ENCODE measurements at regions not wholly inside any gene's neighbourhood (a gene's known extent, or its start where the extent isn't known, plus 50 kb on each side); places are given as distances from the start of the nearest gene placed in this dataset.

DNA sequence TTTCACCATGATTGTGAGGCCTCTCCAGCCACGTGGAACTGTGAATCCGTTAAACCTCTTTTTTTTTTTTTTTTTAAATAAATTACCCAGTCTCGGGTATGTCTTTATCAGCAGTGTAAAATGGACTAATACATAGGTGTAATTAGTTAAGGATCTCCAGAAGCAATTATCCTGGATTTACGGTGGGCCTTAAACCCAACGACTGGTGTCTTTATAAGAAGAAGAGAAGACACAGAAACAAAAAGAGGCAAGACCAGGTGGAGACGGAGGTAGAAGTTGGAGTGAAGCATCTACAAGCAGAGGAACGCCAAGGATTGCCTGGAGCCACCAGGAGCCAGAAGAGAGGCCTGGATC is 114.6 kb upstream of the MAP1LC3B2 start:
- Histone ChIP-seq H3K36me3 (ENCODE audit: control insufficient read depth in 2 of 2, insufficient read depth in 1 of 2, low read length in 2 of 2) (no peaks in the 10 kb centered on the region), H3K4me3 (ENCODE audit: low read depth, low read length) (no peak overlapping the region), H3K4me1 (ENCODE audit: control insufficient read depth, insufficient read depth, low read length) (no peaks in the 10 kb centered on the region), H3K9me3 (ENCODE audit: control insufficient read depth, insufficient read depth, low read depth, low read length) (no peaks in the 10 kb centered on the region), H3K27ac (ENCODE audit: extremely low read depth, low read depth, low read length) (no peak overlapping the region)
- ChIA-PET CTCF (no interaction called here), POLR2A (no interaction called here)
- no peak for TF ChIP-seq OVOL3 (tag by site-specific recombination; IDR thresholded peaks at IDR 0.05)
- no peak for TF ChIP-seq ZBTB17 (tag by site-specific recombination; IDR thresholded peaks at IDR 0.05)

DNA sequence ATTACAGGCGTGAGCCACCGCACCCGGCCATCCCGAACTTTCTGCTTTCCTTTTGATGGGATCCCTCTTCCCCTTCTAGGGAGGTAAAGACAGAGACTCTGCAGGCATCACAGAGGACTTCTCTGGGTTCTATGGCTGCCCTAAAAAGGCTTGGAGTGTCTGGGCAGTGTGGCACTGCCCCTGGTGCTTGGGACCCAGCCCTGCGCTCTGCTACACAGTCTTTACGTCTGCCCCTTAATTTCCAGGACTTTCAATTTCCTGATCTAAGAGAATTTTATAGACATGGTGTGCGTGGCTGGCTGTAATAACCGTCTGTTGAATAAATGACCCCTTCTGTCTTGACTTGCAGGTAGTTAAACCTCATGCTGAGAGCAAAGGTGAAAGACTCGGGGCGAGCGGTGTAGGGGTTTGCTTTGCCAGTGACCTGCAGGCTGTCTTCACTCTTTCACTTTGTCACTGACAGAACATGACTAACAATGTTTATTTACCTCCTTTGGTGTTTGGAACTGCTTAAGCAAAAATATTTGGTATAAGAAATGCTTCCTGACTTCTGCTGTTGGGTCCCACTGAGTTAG is 110.9 kb upstream of the MAP1LC3B2 start:
- no peak overlapping the region for H3K4me3 ChIP-seq (ENCODE audit: low read depth, low read length)
- POLR2A ChIA-PET, result interaction anchor here (0.7 kb wide), 1 partner anchor 25 kb away, joined by 4 read pairs; no protein-coding TSS in a partner anchor
- CTCF ChIA-PET, result no interaction called here
- TF ChIP-seq ZNF529 (tag by site-specific recombination; IDR thresholded peaks at IDR 0.05; ENCODE audit: insufficient replicate concordance) (no peak), ZNF837 (tag by site-specific recombination; IDR thresholded peaks at IDR 0.05) (no peak), ZFP41 (tag by site-specific recombination; IDR thresholded peaks at IDR 0.05; ENCODE audit: borderline replicate concordance) (no peak), ZNF2 (tag by site-specific recombination; IDR thresholded peaks at IDR 0.05) (no peak), ZNF658 (tag by site-specific recombination; IDR thresholded peaks at IDR 0.05) (no peak), ZNF521 (tag by site-specific recombination; IDR thresholded peaks at IDR 0.05) (no peak), ZNF202 (tag by site-specific recombination; IDR thresholded peaks at IDR 0.05; ENCODE audit: borderline replicate concordance) (no peak), OVOL3 (tag by site-specific recombination; IDR thresholded peaks at IDR 0.05) (no peak), ZNF701 (tag by site-specific recombination; IDR thresholded peaks at IDR 0.05) (no peak), ZBTB8A (tag by site-specific recombination; IDR thresholded peaks at IDR 0.05) (no peak), ZNF549 (tag by site-specific recombination; IDR thresholded peaks at IDR 0.05) (no peak), ZNF639 (tag by site-specific recombination; IDR thresholded peaks at IDR 0.05) (no peak), ZNF146 (tag by site-specific recombination; IDR thresholded peaks at IDR 0.05) (no peak), RBAK (tag by site-specific recombination; IDR thresholded peaks at IDR 0.05) (no peak), ZNF112 (tag by site-specific recombination; IDR thresholded peaks at IDR 0.05) (no peak), ZNF121 (tag by site-specific recombination; IDR thresholded peaks at IDR 0.05) (no peak)
- TF ChIP-seq, protein P1, sequence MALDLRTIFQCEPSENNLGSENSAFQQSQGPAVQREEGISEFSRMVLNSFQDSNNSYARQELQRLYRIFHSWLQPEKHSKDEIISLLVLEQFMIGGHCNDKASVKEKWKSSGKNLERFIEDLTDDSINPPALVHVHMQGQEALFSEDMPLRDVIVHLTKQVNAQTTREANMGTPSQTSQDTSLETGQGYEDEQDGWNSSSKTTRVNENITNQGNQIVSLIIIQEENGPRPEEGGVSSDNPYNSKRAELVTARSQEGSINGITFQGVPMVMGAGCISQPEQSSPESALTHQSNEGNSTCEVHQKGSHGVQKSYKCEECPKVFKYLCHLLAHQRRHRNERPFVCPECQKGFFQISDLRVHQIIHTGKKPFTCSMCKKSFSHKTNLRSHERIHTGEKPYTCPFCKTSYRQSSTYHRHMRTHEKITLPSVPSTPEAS (tag by site-specific recombination; IDR thresholded peaks at IDR 0.05), result no peak
- TF ChIP-seq, protein P2, sequence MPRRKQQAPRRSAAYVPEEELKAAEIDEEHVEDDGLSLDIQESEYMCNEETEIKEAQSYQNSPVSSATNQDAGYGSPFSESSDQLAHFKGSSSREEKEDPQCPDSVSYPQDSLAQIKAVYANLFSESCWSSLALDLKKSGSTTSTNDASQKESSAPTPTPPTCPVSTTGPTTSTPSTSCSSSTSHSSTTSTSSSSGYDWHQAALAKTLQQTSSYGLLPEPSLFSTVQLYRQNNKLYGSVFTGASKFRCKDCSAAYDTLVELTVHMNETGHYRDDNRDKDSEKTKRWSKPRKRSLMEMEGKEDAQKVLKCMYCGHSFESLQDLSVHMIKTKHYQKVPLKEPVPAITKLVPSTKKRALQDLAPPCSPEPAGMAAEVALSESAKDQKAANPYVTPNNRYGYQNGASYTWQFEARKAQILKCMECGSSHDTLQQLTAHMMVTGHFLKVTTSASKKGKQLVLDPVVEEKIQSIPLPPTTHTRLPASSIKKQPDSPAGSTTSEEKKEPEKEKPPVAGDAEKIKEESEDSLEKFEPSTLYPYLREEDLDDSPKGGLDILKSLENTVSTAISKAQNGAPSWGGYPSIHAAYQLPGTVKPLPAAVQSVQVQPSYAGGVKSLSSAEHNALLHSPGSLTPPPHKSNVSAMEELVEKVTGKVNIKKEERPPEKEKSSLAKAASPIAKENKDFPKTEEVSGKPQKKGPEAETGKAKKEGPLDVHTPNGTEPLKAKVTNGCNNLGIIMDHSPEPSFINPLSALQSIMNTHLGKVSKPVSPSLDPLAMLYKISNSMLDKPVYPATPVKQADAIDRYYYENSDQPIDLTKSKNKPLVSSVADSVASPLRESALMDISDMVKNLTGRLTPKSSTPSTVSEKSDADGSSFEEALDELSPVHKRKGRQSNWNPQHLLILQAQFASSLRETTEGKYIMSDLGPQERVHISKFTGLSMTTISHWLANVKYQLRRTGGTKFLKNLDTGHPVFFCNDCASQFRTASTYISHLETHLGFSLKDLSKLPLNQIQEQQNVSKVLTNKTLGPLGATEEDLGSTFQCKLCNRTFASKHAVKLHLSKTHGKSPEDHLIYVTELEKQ (tag by site-specific recombination; IDR thresholded peaks at IDR 0.05; ENCODE audit: borderline replicate concordance), result no peak
- no peaks in the 10 kb centered on the region for H3K9me3 ChIP-seq (ENCODE audit: control insufficient read depth, insufficient read depth, low read depth, low read length)
- no peaks in the 10 kb centered on the region for H3K4me1 ChIP-seq (ENCODE audit: control insufficient read depth, insufficient read depth, low read length)
- no peak overlapping the region for H3K27ac ChIP-seq (ENCODE audit: extremely low read depth, low read depth, low read length)
- H3K36me3 ChIP-seq (ENCODE audit: control insufficient read depth in 2 of 2, insufficient read depth in 1 of 2, low read length in 2 of 2), result no peaks in the 10 kb centered on the region
